ENCODE measurements at regions not wholly inside any gene's neighbourhood (a gene's known extent, or its start where the extent isn't known, plus 50 kb on each side); places are given as distances from the start of the nearest gene placed in this dataset.

DNA sequence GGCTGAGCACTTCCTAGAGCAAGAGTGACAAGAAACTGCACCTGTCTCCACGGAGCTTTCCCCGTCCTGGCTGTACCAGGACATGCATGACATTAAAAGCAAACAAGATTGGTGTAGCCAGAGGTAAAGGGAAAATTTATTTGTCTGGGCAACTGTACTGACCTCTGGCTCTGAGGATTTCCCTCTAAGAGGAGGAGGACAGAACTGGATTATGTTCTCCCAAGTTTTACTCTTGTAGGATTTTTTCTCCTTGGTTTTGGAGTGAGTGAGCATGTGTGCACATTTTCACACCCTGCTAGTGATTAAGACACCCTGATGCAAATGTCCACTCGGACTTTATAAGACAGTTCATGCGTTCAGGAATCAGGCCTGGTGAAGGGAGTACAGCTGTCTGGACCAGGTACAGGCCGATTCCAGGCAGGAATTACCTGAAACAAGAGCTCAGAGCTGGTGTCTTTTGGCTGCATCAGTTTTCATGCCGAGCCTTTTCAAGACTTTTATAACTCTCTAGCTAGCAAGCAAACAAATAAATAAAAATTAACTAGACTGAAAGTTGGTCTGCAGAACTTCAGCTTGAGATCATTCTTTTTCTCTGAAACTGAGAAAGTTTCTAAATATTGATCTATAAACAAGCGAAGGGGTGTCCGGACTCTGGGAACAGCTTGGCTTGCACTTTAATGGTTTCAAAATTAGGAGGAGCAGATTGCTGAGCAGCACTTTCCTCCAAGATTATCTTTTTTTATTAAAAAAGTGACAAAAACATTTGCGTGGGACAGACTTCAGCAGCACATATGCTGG is 51.3 kb upstream of the SPRY1 start:
- H3K4me1 ChIP-seq (ENCODE audit: control insufficient read depth, insufficient read depth, low read length): peaks cover 3% of the 10 kb centered on the region
- intact Hi-C loops (cut with DNase I): loop anchor here in 1 of 4 donors (10.0 kb wide), 1 partner anchor 101 kb away; no protein-coding TSS in a partner anchor
- H3K4me3 ChIP-seq (ENCODE audit: low read length): no peak overlapping the region
- ATAC-seq (no peak), DNase-seq (no peak)
- no peaks in the 10 kb centered on the region for H3K27me3 ChIP-seq (ENCODE audit: control insufficient read depth, insufficient read depth)
- H3K27ac ChIP-seq (ENCODE audit: low read length): no peak overlapping the region
- no peaks in the 10 kb centered on the region for H3K9me3 ChIP-seq (ENCODE audit: control insufficient read depth, low read length)
- WGBS: 66% methylated on average over 9 of the region's 9 CpGs

DNA sequence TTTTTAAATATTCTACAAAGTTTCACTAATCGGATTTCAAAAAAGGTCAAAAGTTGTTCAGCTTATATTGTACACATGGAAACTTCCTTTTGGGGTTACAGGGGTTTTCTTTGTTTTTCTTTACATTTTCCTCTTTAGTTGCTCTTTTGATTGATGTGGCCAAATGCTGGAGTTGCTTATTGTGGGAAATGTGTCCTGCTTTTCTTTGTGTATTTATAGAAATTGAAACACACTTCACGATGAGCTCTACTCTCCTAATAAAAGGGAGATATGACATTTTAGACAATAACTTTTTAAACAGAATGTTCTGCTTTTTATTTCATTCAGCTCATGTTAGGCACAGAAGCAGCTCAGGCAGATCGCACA is 50.7 kb upstream of the SPRY1 start:
- Histone ChIP-seq H3K4me3 (ENCODE audit: low read length) (no peak overlapping the region), H3K27ac (ENCODE audit: low read length) (no peak overlapping the region), H3K27me3 (ENCODE audit: control insufficient read depth, insufficient read depth) (no peaks in the 10 kb centered on the region), H3K4me1 (ENCODE audit: control insufficient read depth, insufficient read depth, low read length) (peaks cover 3% of the 10 kb centered on the region), H3K9me3 (ENCODE audit: control insufficient read depth, low read length) (no peaks in the 10 kb centered on the region)
- ATAC-seq (no peak), DNase-seq (no peak)
- WGBS: 48% methylated on average over 3 of the region's 3 CpGs
- intact Hi-C loops (cut with DNase I): loop anchor here in 1 of 4 donors (10.0 kb wide), 1 partner anchor 101 kb away; no protein-coding TSS in a partner anchor

DNA sequence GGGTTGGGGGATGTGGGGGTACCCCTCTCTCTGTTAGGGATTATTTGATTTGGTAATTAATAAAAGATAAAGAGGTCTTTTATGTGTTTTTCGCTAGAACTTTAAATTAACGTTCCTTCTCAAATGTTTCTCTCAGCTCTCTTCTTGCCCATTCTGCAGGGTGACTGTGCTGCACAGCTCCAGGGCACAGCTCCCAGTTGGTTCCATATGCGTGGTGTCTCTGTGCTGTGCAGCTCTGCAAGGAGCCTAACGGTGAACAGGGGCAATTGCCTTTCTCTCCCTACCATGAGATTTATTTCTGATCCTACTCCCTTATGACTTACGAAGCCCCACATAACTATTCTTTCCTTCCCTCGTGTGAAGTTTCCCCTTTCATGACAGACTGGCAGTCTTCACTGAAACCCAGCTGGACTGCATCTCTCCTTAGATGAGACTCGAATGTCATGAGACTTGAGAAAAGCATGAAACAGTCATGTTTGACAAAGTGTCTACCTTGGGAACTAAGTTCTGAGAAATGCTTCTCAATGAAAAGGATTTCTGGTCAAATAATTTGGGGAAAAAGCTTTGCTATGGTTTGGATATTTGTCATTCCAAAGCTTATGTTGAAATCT is 50.2 kb upstream of the SPRY1 start:
- Histone ChIP-seq H3K4me3 (ENCODE audit: low read length) (no peak overlapping the region), H3K27me3 (ENCODE audit: control insufficient read depth, insufficient read depth) (no peaks in the 10 kb centered on the region), H3K4me1 (ENCODE audit: control insufficient read depth, insufficient read depth, low read length) (peaks cover 3% of the 10 kb centered on the region), H3K9me3 (ENCODE audit: control insufficient read depth, low read length) (no peaks in the 10 kb centered on the region), H3K27ac (ENCODE audit: low read length) (no peak overlapping the region)
- intact Hi-C loops (cut with DNase I): loop anchor here in 1 of 4 donors (10.0 kb wide), 1 partner anchor 102 kb away; no protein-coding TSS in a partner anchor
- ATAC-seq (no peak), DNase-seq (no peak)
- 67% methylated on average over 7 of the region's 7 CpGs for whole genome bisulfite sequencing
